ENCODE measurements at regions not wholly inside any gene's neighbourhood (a gene's known extent, or its start where the extent isn't known, plus 50 kb on each side); places are given as distances from the start of the nearest gene placed in this dataset.

DNA sequence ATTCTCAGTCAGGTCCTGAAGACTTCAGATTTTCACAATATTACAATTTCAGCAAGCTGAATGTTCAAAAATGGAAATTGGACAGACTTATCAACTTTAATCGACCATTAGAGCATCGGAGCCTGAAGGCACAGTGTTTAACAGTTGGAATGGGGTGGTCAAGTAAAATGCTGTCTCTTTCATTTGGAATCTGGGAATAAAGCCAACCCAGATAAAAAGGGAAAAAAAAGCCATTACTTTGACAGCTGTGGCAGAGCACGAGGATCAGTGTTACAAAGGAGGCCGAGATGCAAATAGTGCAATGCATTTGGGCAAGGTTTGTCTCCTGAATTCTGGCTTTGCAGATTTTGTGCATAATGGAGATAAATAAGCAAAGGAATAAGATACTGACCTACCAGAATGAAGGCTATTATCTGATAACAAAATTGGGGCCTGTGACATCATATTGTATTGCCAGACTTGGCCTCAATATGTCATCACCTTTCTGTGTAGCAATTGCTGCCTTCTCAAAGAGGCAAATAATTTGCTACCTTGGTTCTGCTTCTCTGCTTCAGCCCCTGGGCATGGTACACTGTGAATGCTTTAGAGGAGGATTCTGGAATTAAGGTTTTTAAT, 277.5 kb upstream of the KLHL29 start:
- TF ChIP-seq CTCF (conservative IDR thresholded peaks at IDR 0.05; ENCODE audit: low read depth, low read length) = no peak
- no peak overlapping the region for H3K4me3 ChIP-seq (ENCODE audit: low read length)
- DNase-seq (ENCODE audit: low read depth) = no peak

DNA sequence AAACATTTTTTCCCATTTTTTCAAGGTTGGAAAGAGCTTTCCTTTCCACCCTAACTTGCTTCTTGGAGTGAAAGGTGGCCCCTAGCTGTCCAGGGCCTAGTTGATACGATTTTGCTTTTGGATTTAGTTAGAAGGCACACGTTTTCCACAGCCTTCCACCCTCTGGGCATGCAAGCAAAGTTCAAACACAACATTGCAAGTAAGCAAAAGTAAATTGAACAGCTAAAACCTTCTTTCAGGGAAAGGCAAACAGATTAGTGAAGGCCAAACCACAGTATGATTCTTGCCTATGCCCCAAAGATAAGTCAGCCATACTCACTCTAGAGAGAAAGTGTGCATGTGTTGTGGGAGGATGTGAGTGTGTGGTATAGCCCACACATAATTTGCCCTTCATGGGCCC, 273.7 kb upstream of the KLHL29 start:
- no peak overlapping the region for H3K4me3 ChIP-seq (ENCODE audit: low read length)
- TF ChIP-seq CTCF (conservative IDR thresholded peaks at IDR 0.05; ENCODE audit: low read depth, low read length) = no peak
- no peak for DNase-seq (ENCODE audit: low read depth)

DNA sequence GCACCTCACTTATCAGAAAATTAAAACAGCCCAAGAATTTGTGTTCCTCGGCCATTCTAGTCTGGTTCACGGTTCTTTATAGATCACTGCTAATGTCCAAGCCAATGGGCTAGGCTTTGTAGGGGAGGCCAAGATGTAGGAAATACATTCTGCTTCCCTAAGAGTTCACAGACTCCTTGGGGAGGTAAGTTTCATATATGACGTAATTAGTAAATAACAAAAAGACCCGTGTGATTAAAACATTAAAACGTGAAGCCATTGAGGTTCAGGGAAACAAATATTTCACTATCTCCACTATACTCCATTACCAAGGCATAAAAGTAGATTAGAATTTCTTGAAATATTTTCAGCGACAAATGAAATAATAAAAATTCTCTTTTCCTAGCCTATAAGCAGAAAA, 272.5 kb upstream of the KLHL29 start:
- no peak for TF ChIP-seq CTCF (conservative IDR thresholded peaks at IDR 0.05; ENCODE audit: low read depth, low read length)
- H3K4me3 ChIP-seq (ENCODE audit: low read length) = no peak overlapping the region
- no peak for DNase-seq (ENCODE audit: low read depth)

GRCh38 chr2:23114299-23114698, 270.7 kb upstream of the KLHL29 start:
- H3K4me3 ChIP-seq (ENCODE audit: low read length) = no peak overlapping the region
- no peak for TF ChIP-seq CTCF (conservative IDR thresholded peaks at IDR 0.05; ENCODE audit: low read depth, low read length)
- DNase-seq (ENCODE audit: low read depth) = no peak

DNA sequence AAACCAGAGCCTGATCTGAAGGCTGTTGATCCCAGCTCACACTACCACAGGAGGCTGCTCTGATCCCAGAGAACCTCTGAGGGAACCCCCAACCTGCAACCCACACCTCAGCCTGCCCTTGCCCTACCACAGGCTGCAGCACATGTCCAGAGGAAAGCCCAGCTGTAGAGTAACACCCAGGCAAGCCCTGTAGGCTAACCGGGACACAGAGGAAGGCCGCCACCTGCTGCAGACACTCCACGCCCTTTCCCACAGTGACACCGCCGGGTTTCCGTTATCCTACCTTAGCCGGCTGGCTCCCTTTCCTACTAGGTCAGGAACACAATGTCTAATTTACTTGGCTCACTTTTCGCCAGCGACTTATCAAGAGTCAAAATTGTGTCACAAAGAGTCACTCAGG, 266.7 kb upstream of the KLHL29 start:
- no peak for DNase-seq (ENCODE audit: low read depth)
- TF ChIP-seq CTCF (conservative IDR thresholded peaks at IDR 0.05; ENCODE audit: low read depth, low read length) = no peak
- no peak overlapping the region for H3K4me3 ChIP-seq (ENCODE audit: low read length)

- H3K4me3 ChIP-seq (ENCODE audit: low read length) = no peak overlapping the region
- no peak for TF ChIP-seq CTCF (conservative IDR thresholded peaks at IDR 0.05; ENCODE audit: low read depth, low read length)
- DNase-seq (ENCODE audit: low read depth) = no peak
These were observed 266.1 kb upstream of the KLHL29 start for GRCh38 chr2:23118894-23119293.

DNA sequence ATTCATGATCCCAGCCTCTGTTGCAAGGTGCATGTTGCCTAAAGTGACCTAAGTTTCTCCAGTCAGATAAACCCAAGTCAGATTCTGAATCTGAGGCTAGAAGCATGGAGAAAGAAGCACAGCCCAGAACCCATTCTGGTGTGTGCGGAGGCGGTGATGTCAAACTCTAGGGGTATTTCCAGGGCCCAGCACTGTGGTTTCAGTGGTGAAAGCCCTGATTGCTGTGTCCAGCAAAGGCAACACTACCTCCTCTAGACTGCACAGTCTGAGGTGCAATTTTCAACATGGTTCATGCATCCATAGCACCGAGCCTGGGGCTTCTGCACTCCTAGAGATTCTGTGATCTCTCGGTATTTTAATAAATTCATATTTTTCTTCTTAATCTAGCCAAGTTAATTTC, 264.8 kb upstream of the KLHL29 start:
- no peak overlapping the region for H3K4me3 ChIP-seq (ENCODE audit: low read length)
- no peak for TF ChIP-seq CTCF (conservative IDR thresholded peaks at IDR 0.05; ENCODE audit: low read depth, low read length)
- DNase-seq (ENCODE audit: low read depth) = no peak

Data from retinal pigment epithelial cell (primary cell).